Endothelial cell of umbilical vein (primary cell): ENCODE measurements at regions not wholly inside any gene's neighbourhood (a gene's known extent, or its start where the extent isn't known, plus 50 kb on each side); places are given as distances from the start of the nearest gene placed in this dataset.
"Not testable (repeated sequence)": the region's sequence is repeated elsewhere in the genome, so short reads cannot be mapped to it uniquely, and the experiment has no call there.

ENCODE experiments used
- BruUV-seq: library from RNA; stranded (reverse); fragments of 400-500 nt; replicated peaks from 2 replicates; lab custom pipeline; 2021; lab: Mats Ljungman, UMichigan
- CTCF ChIA-PET: fragments of 300-600, 350-600 bp; sonication (Branson Sonifier 250); formaldehyde crosslinking; loops from one replicate; lab custom pipeline; 2021; ENCODE audit warnings: antibody characterized with exemption, inconsistent platforms; lab: Charles Lee
- POLR2A ChIA-PET: fragments of 300-600, 350-600 bp; sonication (Branson Sonifier 250); formaldehyde crosslinking; loops from one replicate; lab custom pipeline; 2021; ENCODE audit warnings: antibody characterized with exemption, inconsistent platforms; lab: Charles Lee
- DNase-seq: peaks from one replicate; pipeline ENCODE4 v3.0.0-alpha.2; 2011; ENCODE audit warnings: low read depth, low spot score
- FAIRE-seq: peaks from 2 replicates; lab custom pipeline; 2011; peaks lifted over from hg19 to GRCh38; lab: Jason Lieb, UNC
- H2AFZ ChIP-seq: 2 replicates; pipeline ENCODE4 v1.6.0; 2012; ENCODE audit warnings: low read depth, low read length, control low read depth, inconsistent platforms
- H3K27ac ChIP-seq: 2 replicates; pipeline ENCODE4 v1.5.1; 2011; ENCODE audit warnings: low read depth, mild to moderate bottlenecking, control low read depth, low read length, moderate library complexity; ENCODE audit not compliant: insufficient read depth
- H3K27me3 ChIP-seq, 2 experiments: 2 replicates each; pipeline versions ENCODE4 v1.6.0 to v1.6.1; 2011; ENCODE audit warnings: low read length in 2 of 2, mixed read lengths in 1 of 2; ENCODE audit not compliant: control insufficient read depth in 2 of 2, insufficient read depth in 2 of 2
- H3K36me3 ChIP-seq, 2 experiments: 2 replicates in 1 of 2; 3 replicates in 1 of 2; pipeline ENCODE4 v1.5.1; 2011; ENCODE audit warnings: low read length in 2 of 2, mild to moderate bottlenecking in 1 of 2, moderate library complexity in 1 of 2; ENCODE audit not compliant: control insufficient read depth in 2 of 2, insufficient read depth in 2 of 2; ENCODE audit errors: extremely low read depth in 1 of 2
- H3K4me1 ChIP-seq: 3 replicates; pipeline ENCODE4 v1.5.1; 2011; ENCODE audit warnings: mild to moderate bottlenecking, low read length; ENCODE audit not compliant: control insufficient read depth, insufficient read depth; ENCODE audit errors: extremely low read depth
- H3K4me2 ChIP-seq: 2 replicates; pipeline ENCODE4 v1.6.1; 2011; ENCODE audit warnings: low read length, control low read depth, mixed read lengths; ENCODE audit not compliant: insufficient read depth
- H3K4me3 ChIP-seq, 3 experiments: fragments of 200-600 bp in 1 of 3; sonication (generic), shearing (Covaris generic) in 1 of 3; replicated peaks in 1 of 3; 2 replicates each; pipeline ENCODE4 v1.5.1; 2011 to 2016; ENCODE audit warnings: control low read depth in 3 of 3, low read length in 3 of 3, mild to moderate bottlenecking in 2 of 3, inconsistent platforms in 1 of 3, low read depth in 1 of 3, moderate library complexity in 1 of 3; ENCODE audit not compliant: insufficient read depth in 1 of 3
- H3K79me2 ChIP-seq: 2 replicates; pipeline ENCODE4 v1.6.0; 2012; ENCODE audit warnings: low read length, inconsistent platforms; ENCODE audit not compliant: control insufficient read depth, insufficient read depth
- H3K9ac ChIP-seq: replicated peaks from 2 replicates; pipeline ENCODE3; 2011; ENCODE audit warnings: low read length, control low read depth; ENCODE audit not compliant: insufficient read depth; ENCODE audit errors: extremely low read depth
- H3K9me1 ChIP-seq: replicated peaks from 3 replicates; pipeline ENCODE4 v1.6.0; 2011; ENCODE audit warnings: mild to moderate bottlenecking, low read length; ENCODE audit not compliant: control insufficient read depth, insufficient read depth; ENCODE audit errors: extremely low read depth
- H3K9me3 ChIP-seq: replicated peaks from 2 replicates; pipeline ENCODE4 v1.5.1; 2012; ENCODE audit warnings: low read length, inconsistent platforms; ENCODE audit not compliant: control insufficient read depth, insufficient read depth
- H4K20me1 ChIP-seq: replicated peaks from 2 replicates; pipeline ENCODE3; 2011; ENCODE audit warnings: mild to moderate bottlenecking, low read length; ENCODE audit not compliant: control insufficient read depth, insufficient read depth; ENCODE audit errors: extremely low read depth
- dilution Hi-C: fragments of 300-500 bp; cut with MboI; formaldehyde crosslinking; loops from one replicate; pipeline ENCODE4 v1.15.0; 2019; ENCODE audit warnings: low sequenced_read_pairs; ENCODE audit not compliant: extremely low pct_ligation_motif_present
- intact Hi-C: fragments of 100-400 bp; cut with micrococcal nuclease; formaldehyde crosslinking; loops from one replicate; pipeline ENCODE4 v1.10.0; 2022

DNA sequence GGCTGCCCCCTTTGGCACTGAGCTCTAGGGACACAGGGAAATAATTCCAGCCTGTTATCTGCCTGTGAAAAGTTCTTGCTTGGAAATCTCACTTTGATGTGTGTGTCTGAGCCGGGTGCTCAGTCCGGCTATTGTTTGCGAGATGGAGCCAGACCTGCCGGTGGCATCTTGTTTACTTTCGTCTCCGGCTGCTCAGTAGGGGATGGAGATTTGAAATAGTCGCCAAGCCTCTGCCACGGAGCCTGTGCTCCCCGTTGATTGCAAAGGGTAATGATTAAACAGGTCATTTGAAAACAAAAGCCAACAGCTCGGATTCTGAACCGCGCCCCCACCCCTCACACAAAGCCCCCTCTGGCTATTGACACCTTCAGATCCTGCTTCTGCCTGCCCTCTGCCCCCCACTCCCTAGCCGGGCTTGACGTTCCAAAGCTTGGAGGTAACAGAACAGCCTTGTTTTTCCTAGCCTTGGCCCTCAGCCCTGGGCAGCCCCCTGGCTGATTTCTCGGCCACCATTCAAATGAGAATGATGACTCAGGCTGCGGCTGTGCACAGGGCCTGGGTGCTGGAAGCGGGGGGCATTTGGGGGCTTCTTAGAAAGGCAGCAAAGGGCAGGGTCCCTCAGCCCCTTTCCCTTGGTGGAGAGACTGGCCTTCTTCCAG lies 70.8 kb upstream of the SPDYE9 start:
- intact Hi-C loops, H3K27ac ChIP-seq, H3K36me3 ChIP-seq, DNase-seq, H3K4me1 ChIP-seq, POLR2A ChIA-PET, H2AFZ ChIP-seq, dilution Hi-C loops, H3K4me2 ChIP-seq, H3K79me2 ChIP-seq, CTCF ChIA-PET, H3K9me3 ChIP-seq, H3K9ac ChIP-seq, H3K9me1 ChIP-seq, FAIRE-seq, H3K4me3 ChIP-seq, H4K20me1 ChIP-seq, H3K27me3 ChIP-seq: not testable (repeated sequence)
- BruUV-seq, result TSS peak; percentile 23

DNA sequence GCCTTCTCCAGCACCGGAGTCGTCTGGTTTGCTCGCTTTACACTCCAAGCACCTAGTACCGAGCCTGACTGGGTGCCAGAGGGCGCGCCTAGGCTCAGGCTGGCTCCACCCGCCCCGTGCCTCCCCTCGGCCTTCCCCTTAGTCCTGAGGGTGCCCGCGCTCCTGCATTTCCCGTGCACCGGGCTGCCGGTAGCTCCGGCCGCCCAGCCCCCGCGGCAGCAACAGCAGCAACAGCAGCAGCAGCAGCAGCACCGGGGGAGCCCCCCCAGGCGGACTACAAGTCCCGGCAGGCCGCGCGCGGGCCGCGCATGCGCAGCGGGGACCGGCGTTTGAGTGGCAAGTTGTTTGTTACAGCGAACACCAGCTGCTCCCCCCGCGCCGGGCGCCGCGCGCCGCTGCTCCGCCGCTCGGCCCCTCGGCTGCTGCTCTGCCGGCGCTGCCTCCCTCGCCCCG lies 68.8 kb upstream of the SPDYE9 start:
- DNase-seq, H3K4me1 ChIP-seq, H3K27me3 ChIP-seq, CTCF ChIA-PET, FAIRE-seq, H3K79me2 ChIP-seq, H3K36me3 ChIP-seq, H2AFZ ChIP-seq, BruUV-seq, H3K4me2 ChIP-seq, POLR2A ChIA-PET, H3K27ac ChIP-seq, intact Hi-C loops, H3K9me3 ChIP-seq, H3K9me1 ChIP-seq, dilution Hi-C loops, H3K9ac ChIP-seq, H4K20me1 ChIP-seq: not testable (repeated sequence)
- peak overlapping the region in 1 of 3 experiments; percentile 28 for H3K4me3 ChIP-seq

DNA sequence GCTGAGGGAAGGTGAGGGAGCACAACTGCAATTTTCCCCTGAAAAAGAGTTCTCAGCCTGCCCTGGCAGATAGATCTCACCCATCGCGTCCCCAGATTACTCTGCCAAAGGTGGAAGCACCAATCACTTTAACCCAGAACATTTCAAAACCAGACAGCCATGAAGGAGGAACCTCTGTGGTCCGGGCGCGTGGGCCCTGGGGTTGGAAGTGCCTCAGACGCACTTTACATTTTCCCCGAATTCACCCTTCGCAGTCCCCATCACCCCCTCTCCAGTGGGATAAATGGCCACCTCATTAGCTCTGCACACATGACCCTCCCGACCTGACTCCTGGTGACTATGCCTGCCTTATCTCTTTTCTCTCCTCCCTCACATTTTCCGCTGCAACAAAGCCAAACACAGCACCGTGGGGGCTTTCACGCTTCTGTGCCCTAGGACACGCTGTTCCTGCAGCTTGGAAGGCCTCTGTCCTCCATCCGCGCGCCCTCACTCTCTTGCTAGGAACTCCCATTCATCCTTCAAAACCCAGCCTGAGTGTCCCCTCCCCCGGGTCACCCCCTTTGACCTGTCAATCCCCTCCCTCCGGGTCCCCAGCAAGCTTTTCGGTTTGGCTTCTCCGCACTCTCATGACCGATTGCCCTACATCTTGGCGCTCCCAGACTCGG lies 68.2 kb upstream of the SPDYE9 start:
- intact Hi-C loops, H3K9me1 ChIP-seq: not testable (repeated sequence)

DNA sequence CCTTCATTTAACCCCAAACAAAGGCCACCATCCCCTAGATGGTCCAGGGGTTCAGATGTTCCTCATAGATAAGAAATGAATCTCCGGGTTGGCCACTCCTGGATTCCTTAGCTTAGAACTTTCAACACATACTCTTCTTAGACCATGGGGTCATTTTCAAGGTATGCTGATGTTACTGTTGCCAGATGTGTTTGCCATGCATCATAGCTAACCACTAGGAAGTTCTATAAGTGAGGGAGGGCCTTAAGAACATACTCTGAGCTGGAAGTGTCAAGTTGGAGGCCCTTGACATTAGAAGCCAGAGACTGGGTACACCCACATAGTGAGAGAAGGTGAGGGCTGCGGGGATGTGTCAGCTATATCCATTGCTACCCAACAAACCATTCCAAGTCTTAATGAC lies 62.7 kb upstream of the SPDYE9 start:
- H3K4me1 ChIP-seq, H4K20me1 ChIP-seq, FAIRE-seq, H3K79me2 ChIP-seq, H3K4me3 ChIP-seq, intact Hi-C loops, POLR2A ChIA-PET, H3K27me3 ChIP-seq, H3K9me3 ChIP-seq, H2AFZ ChIP-seq, H3K27ac ChIP-seq, H3K9ac ChIP-seq, dilution Hi-C loops, CTCF ChIA-PET, BruUV-seq, DNase-seq, H3K4me2 ChIP-seq, H3K36me3 ChIP-seq, H3K9me1 ChIP-seq: not testable (repeated sequence)

More for the DNA sequence above, 68.2 kb upstream of the SPDYE9 start:
- DNase-seq, BruUV-seq, H3K27ac ChIP-seq, H3K9ac ChIP-seq, H2AFZ ChIP-seq, POLR2A ChIA-PET, H3K4me1 ChIP-seq, H3K27me3 ChIP-seq, H4K20me1 ChIP-seq, H3K79me2 ChIP-seq, H3K36me3 ChIP-seq, dilution Hi-C loops, H3K4me3 ChIP-seq, CTCF ChIA-PET, H3K9me3 ChIP-seq, H3K4me2 ChIP-seq, FAIRE-seq: not testable (repeated sequence)
